Sigmoid colon (tissue), 6 donors: ENCODE measurements at regions not wholly inside any gene's neighbourhood (a gene's known extent, or its start where the extent isn't known, plus 50 kb on each side); places are given as distances from the start of the nearest gene placed in this dataset.

Source experiments
- DNase-seq: peaks from one replicate; pipeline ENCODE4 v3.0.0-alpha.2; 2019
- H3K27ac ChIP-seq, 4 donors: fragments of 200-600 bp; sonication (generic); one replicate each; pipeline ENCODE4 v1.5.1; 2016 to 2019; ENCODE audit warnings: mild to moderate bottlenecking in 1 of 4
- H3K27me3 ChIP-seq, 3 donors: fragments of 200-600 bp; sonication (generic); one replicate each; pipeline ENCODE4 v1.5.1; 2019; ENCODE audit warnings: mild to moderate bottlenecking in 1 of 3
- H3K36me3 ChIP-seq, 4 donors: fragments of 200-600 bp; sonication (generic); one replicate each; pipeline ENCODE4 v1.5.1; 2016 to 2019
- H3K4me1 ChIP-seq, 4 donors: fragments of 200-600 bp; sonication (generic); one replicate each; pipeline ENCODE4 v1.5.1; 2017 to 2019
- H3K4me3 ChIP-seq, 4 donors: fragments of 200-600 bp; sonication (generic); one replicate each; pipeline ENCODE4 v1.5.1; 2017 to 2019; ENCODE audit warnings: mild to moderate bottlenecking in 2 of 4, moderate library complexity in 1 of 4
- H3K9me3 ChIP-seq, 4 donors: fragments of 200-600 bp in 3 of 4; sonication (generic) in 3 of 4; one replicate each; pipeline versions ENCODE4 v1.5.1 to v1.6.1; 2013 to 2019
- CTCF ChIP-seq, 4 experiments: fragments of 450-650 bp in 3 of 4; fragments of 200-600 bp in 1 of 4; IDR thresholded peaks; one replicate each; pipeline ENCODE4 v1.5.1; 2016 to 2019; ENCODE audit warnings: antibody characterized with exemption in 4 of 4, mild to moderate bottlenecking in 3 of 4, moderate library complexity in 2 of 4
- EP300 ChIP-seq, 4 donors: sonication (generic); formaldehyde crosslinking; IDR thresholded peaks; one replicate each; pipeline ENCODE4 v1.6.1; 2017; ENCODE audit warnings: antibody characterized with exemption in 4 of 4
- POLR2A ChIP-seq, 2 donors: fragments of 450-650 bp; IDR thresholded peaks; one replicate each; pipeline ENCODE4 v1.6.1; 2016; ENCODE audit warnings: antibody characterized with exemption in 2 of 2, mild to moderate bottlenecking in 2 of 2, moderate library complexity in 2 of 2
- POLR2AphosphoS5 ChIP-seq, 4 donors: sonication (generic); formaldehyde crosslinking; IDR thresholded peaks; one replicate each; pipeline ENCODE4 v1.6.1; 2017; ENCODE audit warnings: antibody characterized with exemption in 4 of 4
- WGBS, 2 donors: extraction: QIAGEN DNeasy Blood & Tissue Kit; methylation state at CpG; one replicate each; pipeline ENCODE4 v1.1.7; 2013; 5-methylcytosine and 5-hydroxymethylcytosine counted together
- intact Hi-C: fragments of 100-400 bp; cut with DNase I; formaldehyde crosslinking; loops from one replicate; pipeline ENCODE4 v1.15.1; 2023
- donor health status: healthy with polysubstance abuse.
- donor health status: healthy.

GRCh38 chr2:129719335-129719734, 260.1 kb upstream of the RAB6C start:
- 86 to 88% methylated on average over 3 of the region's 3 CpGs for WGBS, 2 donors

GRCh38 chr2:129720360-129720759, 259.1 kb upstream of the RAB6C start:
- H3K4me1 ChIP-seq = no peaks in the 10 kb centered on the region
- no peak for DNase-seq
- no peaks in the 10 kb centered on the region for H3K9me3 ChIP-seq
- intact Hi-C loops = no loop called here
- no peaks in the 10 kb centered on the region for H3K36me3 ChIP-seq
- no peak for TF ChIP-seq CTCF (IDR thresholded peaks at IDR 0.05)
- no peak for TF ChIP-seq POLR2AphosphoS5 (IDR thresholded peaks at IDR 0.05)
- TF ChIP-seq EP300 (IDR thresholded peaks at IDR 0.05) = no peak
- no peak for TF ChIP-seq POLR2A (IDR thresholded peaks at IDR 0.05)
- no peaks in the 10 kb centered on the region for H3K27me3 ChIP-seq
- WGBS, 2 donors = 91 to 93% methylated on average over 6 of the region's 6 CpGs
- H3K4me3 ChIP-seq = no peak overlapping the region
- no peak overlapping the region for H3K27ac ChIP-seq

More at GRCh38 chr2:129719335-129719734, 260.1 kb upstream of the RAB6C start:
- H3K9me3 ChIP-seq = no peaks in the 10 kb centered on the region
- H3K27me3 ChIP-seq = no peaks in the 10 kb centered on the region
- H3K4me3 ChIP-seq = no peak overlapping the region
- intact Hi-C loops = no loop called here
- H3K4me1 ChIP-seq = no peaks in the 10 kb centered on the region
- H3K27ac ChIP-seq = no peak overlapping the region
- no peak for DNase-seq
- H3K36me3 ChIP-seq = no peaks in the 10 kb centered on the region
- no peak for TF ChIP-seq POLR2AphosphoS5 (IDR thresholded peaks at IDR 0.05)
- TF ChIP-seq POLR2A (IDR thresholded peaks at IDR 0.05) = no peak

- TF ChIP-seq CTCF (IDR thresholded peaks at IDR 0.05) (no peak), EP300 (IDR thresholded peaks at IDR 0.05) (no peak), POLR2AphosphoS5 (IDR thresholded peaks at IDR 0.05) (no peak), POLR2A (IDR thresholded peaks at IDR 0.05) (no peak)
- Histone ChIP-seq H3K4me1 (no peaks in the 10 kb centered on the region), H3K4me3 (no peak overlapping the region), H3K27me3 (no peaks in the 10 kb centered on the region), H3K9me3 (no peaks in the 10 kb centered on the region), H3K36me3 (no peaks in the 10 kb centered on the region), H3K27ac (no peak overlapping the region)
- intact Hi-C loops = no loop called here
- no peak for DNase-seq
- WGBS, 2 donors = 86 to 91% methylated on average over 6 of the region's 6 CpGs
Observed at GRCh38 chr2:129720761-129721160, 258.7 kb upstream of the RAB6C start.

GRCh38 chr2:129721236-129721635, 258.2 kb upstream of the RAB6C start:
- WGBS, 2 donors = 75 to 78% methylated on average over 3 of the region's 3 CpGs
- Histone ChIP-seq H3K4me3 (no peak overlapping the region), H3K4me1 (no peaks in the 10 kb centered on the region), H3K9me3 (no peaks in the 10 kb centered on the region), H3K36me3 (no peaks in the 10 kb centered on the region), H3K27me3 (no peaks in the 10 kb centered on the region), H3K27ac (no peak overlapping the region)
- TF ChIP-seq POLR2AphosphoS5 (IDR thresholded peaks at IDR 0.05) (no peak), CTCF (IDR thresholded peaks at IDR 0.05) (no peak), POLR2A (IDR thresholded peaks at IDR 0.05) (no peak), EP300 (IDR thresholded peaks at IDR 0.05) (no peak)
- intact Hi-C loops = no loop called here
- no peak for DNase-seq

DNA sequence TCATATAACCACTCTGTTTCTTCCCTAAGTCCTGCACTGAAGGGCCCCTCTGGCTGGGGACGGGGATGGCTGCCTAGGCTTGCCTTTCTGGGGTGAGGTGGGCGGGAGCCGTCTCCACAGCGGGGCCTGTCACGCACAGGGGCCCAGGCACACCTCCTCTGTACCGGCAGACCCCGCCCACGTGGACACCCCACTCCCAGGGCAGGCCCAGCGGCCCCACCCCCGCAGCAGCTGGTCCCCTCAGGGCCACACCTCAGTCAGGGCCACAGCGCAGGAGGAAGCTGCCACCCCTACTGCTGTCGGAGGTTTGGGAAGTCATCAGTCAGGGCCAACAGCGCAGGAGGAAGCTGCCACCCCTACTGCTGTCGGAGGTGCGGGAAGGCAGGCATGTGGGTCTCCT, 257.6 kb upstream of the RAB6C start:
- Histone ChIP-seq H3K4me3 (no peak overlapping the region), H3K27ac (no peak overlapping the region), H3K4me1 (no peaks in the 10 kb centered on the region), H3K9me3 (no peaks in the 10 kb centered on the region), H3K27me3 (no peaks in the 10 kb centered on the region), H3K36me3 (no peaks in the 10 kb centered on the region)
- no peak for DNase-seq
- no peak for TF ChIP-seq POLR2AphosphoS5 (IDR thresholded peaks at IDR 0.05)
- TF ChIP-seq EP300 (IDR thresholded peaks at IDR 0.05) = no peak
- no peak for TF ChIP-seq POLR2A (IDR thresholded peaks at IDR 0.05)
- no peak for TF ChIP-seq CTCF (IDR thresholded peaks at IDR 0.05)
- WGBS, 2 donors = 49 to 50% methylated on average over 15 of the region's 15 CpGs
- intact Hi-C loops = no loop called here
